Epithelial cell of prostate (primary cell): ENCODE measurements at regions not wholly inside any gene's neighbourhood (a gene's known extent, or its start where the extent isn't known, plus 50 kb on each side); places are given as distances from the start of the nearest gene placed in this dataset.

Source experiments
- DNase-seq: peaks from one replicate; pipeline ENCODE4 v3.0.0-alpha.2; 2011; ENCODE audit warnings: low read depth, low spot score
- H3K27ac ChIP-seq: fragments of 450-650 bp; 2 replicates; pipeline ENCODE4 v1.5.1; 2017; ENCODE audit warnings: mild to moderate bottlenecking

DNA sequence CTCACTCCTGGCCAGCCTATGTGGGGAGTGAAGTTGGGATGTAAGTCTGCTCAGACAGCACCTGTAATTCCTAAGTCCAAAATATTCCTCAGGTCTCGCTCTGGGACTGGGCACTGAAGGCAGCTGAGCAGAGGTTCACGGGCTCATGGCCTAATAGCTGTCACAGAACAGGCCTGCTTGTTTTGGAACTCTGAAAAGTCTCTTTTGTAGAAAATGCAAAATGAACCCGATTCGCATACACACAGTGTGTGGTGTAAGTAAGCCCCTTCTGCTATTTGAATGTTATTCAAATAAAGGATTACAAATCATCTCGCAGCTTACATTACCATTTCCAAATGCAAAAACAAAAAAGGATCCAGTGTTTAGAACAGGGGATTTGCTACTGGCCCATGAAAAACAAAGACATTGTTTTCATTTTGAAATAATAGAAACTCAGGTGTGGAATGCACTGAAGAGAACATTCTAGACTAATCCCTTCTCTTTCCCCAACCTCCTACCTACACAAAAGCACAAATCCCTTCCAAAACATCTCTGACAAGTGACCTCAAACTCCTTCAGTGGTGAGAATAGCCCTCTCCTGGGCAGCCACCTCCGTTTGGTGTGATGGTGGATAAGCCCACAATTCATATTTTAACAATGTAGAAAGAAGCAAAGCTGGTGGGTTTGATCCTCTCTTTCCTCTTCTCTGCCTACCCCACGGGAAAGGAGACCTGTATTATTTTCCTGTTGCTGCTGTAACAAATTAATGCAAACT, 118.3 kb upstream of the NCK2 start:
- no peak for DNase-seq
- no peak overlapping the region for H3K27ac ChIP-seq

DNA sequence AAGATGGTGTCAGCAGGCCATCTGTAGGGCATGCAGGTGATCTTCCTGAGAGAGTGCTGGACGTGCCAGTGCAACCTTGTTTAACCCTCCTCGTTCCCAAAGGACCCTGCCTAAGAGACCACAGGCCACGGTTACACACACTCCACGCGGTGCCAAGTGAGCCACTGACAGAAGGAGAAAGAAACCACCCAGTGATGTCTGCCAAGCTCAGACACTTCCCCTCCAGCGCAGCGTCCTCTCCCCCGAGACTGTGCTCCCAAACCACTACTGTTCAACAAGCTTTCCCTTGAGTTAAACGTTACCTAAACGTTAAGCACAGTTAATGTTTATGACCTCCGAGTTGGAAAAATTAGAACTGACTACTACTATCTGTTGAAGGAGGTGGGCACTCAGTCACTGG, 119.1 kb upstream of the NCK2 start:
- H3K27ac ChIP-seq: no peak overlapping the region
- DNase-seq: no peak

DNA sequence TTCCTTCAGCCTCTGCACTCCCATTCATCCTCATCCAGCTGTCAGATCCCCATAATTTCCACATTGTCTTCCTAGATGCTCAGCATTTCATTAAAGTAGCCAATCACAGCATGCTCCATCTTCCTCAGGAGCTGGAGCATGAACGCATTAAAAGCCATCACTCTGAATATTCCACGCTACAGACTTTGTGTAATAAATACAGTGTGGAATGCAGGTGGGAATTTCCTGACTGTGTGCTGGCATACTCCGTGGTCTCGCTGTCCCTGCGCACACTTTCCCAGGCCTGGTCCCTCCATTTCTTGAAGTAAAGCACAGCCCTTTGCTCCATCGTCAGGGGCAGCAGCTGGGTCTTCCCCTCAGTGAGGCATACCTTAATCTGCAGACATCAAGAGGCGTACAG, 123.7 kb upstream of the NCK2 start:
- no peak overlapping the region for H3K27ac ChIP-seq
- DNase-seq: no peak

DNA sequence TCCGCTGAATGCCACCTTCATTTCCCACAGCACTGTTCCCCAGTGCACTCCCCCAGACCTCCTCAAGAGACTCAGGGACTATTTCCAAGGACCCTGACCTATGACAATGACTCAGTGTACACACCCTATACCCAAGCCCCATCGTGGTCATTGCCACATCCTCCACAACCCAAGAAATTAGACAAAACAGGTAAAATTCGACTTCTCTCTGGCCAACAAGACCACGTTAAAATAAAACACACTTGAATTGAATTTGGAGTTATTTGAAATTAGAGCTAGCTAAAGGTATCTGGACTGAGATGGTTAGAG, 126.4 kb upstream of the NCK2 start:
- no peak overlapping the region for H3K27ac ChIP-seq
- no peak for DNase-seq

DNA sequence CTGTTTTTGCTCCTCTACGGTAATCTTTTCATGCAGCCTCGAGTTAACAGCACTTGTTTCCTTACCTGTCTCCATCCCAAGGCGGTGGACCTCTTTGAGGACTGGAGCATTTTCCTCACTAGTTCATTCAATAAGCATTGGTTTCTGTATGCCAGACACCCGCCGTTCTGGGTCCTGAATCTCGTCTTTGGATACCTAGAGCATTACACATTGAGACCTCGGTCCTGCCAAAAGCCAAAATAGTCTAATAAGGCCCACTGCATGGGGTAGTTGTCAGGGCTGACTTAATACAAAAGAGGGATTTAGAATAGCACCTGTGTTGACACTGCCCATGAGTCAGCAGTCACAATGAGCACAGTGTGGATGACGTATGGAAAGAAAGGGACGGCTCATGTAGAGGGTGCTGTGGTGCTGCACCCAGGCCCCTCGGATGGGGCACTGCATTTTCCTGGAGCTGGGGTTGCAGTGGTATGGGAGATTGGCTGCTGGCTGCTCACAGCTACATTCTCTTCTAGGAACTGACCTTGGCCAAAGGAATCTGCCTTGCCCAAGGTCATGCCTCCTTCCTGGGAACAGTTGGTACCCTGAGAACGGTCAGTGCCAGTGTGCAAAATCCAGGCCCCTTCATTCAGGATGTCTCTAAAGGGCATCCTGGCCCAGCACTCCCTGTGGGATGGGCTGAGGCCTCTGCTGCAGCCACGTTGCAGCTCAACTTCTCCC, 126.9 kb upstream of the NCK2 start:
- DNase-seq: peak; percentile 29
- no peak overlapping the region for H3K27ac ChIP-seq

DNA sequence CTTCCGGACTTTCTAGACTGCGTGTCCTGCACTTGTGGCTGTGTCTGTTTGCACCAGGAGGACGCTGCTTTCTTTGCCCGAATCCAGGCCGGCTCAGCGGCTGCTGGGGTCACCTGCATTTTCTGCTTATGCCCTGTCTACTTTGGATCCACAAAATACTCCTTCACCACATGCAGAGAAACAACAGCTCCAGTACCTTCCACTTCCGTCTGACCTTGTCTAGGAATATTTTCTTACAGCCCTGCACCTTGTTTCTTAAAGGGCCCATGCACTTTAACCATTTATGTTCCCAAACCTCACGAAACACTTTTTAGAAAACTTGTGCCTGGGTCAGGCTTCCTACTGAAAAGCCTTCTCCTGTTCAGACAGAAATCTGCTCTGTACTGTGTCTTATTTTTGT, 129.4 kb upstream of the NCK2 start:
- no peak overlapping the region for H3K27ac ChIP-seq
- DNase-seq: no peak

DNA sequence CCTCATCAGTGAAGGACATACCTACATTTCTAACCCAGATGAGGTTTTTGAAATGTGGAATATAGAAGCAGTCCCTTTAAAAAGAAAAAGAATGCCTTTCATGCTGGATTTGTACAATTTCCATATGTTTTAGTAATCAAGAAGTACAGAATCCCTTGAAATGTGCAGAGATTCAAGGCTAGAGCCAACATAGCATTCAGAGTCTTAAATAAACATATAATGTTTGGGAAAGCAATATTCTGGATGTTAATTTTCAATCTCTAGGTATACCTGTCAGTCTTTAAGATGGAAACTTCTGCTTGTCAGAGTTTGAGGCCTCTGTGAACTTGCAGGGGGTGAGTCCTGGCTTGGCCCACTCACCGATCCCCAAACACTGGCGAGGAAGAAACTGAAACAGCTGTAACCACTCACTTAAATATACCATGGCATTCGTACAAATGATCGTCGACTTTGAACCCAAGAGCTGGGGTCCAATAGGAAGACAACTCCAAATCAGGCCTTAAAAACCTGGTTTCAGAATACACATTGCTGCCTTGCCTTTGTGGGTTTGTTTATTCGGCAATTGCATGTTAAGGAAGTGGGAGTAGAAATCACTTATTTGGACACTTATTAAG, 132.8 kb upstream of the NCK2 start:
- H3K27ac ChIP-seq: no peak overlapping the region
- no peak for DNase-seq

DNA sequence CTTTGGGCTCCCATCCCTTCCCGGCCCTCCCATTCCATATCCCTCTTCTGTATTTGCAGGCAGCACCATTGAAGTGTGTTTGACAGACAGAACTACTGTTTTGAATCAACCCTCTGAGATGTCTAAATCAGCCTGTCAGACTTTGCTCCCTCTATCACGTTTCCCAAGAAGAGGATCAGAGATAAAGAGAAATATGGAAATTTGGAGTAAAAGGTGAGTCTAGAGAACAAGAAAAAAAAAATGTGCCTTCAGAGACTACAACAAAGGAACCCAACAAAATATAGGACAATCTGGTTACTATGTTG, 133.4 kb upstream of the NCK2 start:
- DNase-seq: no peak
- H3K27ac ChIP-seq: no peak overlapping the region

DNA sequence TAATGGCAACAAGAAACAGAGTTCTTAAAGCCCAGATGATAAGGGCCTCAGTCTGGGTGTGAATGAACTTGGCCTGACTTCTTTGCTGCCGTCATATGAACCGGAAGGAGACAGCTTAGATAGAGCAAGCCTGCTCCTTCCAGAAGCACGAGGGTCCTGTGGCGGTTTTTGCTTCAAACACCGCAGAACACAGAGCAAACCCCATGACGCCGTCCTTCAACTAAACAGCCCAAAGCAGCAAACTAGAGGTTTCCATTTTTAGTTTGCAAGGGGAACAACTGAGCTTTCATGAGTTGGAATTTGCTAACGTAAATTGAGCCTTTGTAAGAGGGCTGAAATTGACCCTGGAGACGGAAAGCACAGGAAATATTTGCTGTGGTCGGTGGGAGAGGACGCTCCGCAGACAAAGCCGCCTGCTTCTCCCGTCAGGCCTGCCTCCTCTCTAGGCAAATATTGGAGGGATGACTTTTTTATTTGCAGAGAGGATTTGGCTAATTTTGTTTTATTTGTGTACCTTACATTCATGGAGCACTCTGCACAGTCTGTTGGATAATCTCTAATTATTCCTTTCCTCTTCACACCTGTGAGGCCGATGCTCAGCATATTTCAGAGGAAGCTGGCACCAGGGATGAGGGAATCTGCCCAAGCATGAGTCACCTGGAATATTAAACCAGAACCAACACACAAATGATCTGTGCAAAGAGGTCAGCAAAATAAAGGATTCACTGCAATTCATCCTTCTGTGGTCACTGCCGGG, 134.0 kb upstream of the NCK2 start:
- H3K27ac ChIP-seq: no peak overlapping the region
- DNase-seq: no peak

DNA sequence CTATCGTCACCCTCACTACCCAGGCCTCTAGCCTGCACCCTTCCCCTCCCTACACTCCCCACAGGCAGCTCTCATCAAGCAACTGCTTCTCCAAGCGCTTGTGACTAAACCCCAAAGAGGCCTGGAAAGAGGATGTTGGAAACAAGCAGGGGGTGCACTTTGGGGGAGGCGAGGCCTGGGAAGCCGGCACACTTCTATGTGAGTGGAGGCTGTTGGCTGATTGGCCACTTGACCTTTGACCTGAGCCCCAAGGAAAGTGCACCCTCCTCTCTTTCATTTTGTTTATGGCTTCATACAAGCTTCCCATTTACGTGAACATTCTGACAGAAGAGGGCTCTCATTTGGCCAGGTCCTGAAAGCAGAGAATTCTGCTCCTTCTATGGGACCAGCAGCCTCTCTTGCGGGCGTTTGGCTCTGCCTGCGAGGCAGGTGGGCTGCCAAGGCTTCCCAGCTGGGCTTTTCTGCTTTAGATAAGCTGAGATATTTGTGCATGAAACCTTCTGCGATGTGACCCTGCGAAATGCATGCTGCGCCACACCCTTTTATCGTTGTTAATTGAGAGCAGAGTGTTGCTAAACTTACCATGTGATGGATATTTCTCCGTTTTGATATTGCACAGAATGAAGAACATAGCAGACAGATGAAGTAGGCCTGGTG, 134.8 kb upstream of the NCK2 start:
- H3K27ac ChIP-seq: no peak overlapping the region
- DNase-seq: no peak

DNA sequence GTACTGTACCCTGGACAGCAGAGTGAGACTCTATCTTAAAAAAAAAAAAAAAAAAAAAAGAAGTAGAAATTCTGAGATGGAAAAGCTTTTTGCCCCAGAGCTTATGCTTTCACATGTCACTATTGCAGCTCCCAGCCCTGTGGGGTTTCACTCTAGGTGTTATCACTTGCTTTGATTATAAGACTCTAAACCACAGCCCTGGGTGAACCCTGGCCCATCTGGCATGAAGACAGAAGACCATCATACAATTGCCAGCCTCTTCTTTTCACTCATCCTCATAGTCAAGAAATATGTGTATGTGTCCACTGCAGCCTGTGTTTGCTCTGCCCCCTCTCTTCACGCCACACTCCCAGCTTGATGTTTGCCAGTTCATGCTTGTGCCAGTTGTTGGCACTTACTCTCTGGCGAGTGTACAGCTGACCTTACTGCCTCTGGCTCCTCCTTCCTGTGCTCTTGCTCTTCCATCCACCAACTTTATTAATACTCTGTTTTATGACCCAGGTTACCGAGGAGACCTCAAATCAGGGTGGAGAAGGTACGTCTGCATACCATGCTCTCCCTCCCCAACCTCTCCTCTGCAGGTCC, 136.7 kb upstream of the NCK2 start:
- DNase-seq: no peak
- no peak overlapping the region for H3K27ac ChIP-seq

DNA sequence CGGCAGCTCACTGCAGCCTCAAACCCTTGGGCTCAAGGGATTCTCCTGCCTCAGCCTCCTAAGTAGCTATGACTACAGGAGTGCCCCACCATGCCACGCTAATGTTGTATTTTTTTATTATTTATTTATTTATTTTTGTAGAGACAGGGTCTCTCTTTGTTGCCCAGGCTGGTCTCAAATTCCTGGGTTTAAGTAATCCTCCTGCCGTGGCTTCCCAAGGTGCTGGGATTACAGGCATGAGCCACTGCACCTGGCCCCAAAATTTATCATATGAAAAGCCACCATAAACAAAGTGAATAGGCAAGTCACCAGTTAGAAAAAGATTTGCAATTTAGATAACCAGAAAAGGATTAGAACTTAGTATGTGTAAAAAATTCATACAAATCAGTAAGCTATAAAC, 138.6 kb upstream of the NCK2 start:
- no peak for DNase-seq
- no peak overlapping the region for H3K27ac ChIP-seq

DNA sequence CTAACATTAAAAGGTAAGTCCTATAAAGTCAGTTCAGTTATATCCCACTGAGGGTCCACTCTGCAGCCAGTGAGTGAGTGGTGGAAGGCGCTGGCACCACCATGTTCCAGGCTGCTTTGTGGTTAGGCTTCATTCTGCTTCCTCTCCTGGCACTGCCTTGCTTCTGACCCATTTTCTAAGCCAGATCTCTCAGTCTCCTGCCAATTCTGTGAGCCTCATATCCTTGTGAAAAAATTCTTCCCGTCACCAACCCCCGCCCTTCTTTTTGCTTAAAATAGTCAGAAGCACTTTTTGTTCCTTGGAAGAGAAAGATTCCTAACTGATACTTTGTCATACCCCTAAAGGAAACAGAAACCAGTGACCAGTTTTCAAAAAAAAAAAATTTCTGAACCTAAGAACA, 139.8 kb upstream of the NCK2 start:
- H3K27ac ChIP-seq: no peak overlapping the region
- DNase-seq: no peak

DNA sequence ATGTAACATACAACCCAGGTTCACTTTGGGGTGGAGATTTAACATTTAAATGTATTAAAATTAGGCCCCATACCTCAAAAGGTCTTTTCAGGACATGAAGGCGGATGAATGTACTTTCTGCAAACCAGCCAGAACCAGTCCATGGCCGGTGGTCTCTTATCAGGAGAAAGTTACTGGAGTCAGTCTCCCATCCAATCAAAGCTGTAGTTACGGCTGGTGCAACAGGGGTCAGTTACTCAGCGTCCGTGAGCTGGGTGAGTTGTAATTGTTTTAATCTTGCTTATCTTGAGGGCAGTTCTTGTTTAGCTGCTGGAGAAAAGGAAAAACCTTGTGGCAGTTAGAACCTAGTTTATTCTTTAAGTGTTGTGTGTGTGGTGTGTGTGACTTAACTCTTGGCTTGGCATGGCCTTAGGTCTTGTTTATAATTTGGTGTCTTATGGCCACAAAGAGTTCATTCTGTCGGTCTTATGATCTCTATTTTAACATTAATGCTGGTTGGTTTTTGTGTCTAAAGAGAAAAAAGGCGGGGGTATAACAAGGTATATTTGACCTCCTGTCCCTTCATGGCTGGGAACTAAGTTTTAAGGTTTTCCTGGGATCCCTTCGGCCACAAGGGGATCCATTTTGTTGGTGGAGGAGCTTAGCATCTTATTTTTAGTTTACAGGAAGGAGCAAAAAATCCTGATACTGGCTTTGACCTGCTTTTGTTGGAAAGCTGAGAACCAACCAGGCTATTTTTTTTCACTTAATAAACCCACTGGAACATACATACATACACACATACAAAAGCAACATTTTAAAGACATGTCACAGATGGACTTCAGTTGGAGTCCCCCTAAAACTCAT, 143.5 kb upstream of the NCK2 start:
- H3K27ac ChIP-seq: no peak overlapping the region
- DNase-seq: no peak

DNA sequence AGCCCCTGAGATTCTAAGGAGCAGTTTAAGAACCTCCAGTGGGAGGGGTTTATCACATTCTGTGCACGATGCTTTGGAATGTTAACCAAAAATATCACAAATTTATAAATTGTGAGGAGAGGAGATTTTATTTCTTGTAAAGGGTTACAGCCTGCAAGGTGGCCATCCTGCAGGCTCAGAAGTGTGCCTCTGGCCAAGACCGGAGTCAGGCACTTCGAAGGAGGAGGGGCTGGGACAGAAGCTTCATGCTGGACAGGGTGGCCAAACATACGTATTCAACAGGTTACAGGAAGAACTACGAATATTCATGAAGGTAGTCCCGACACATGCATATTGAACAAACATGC, 144.1 kb upstream of the NCK2 start:
- DNase-seq: no peak
- no peak overlapping the region for H3K27ac ChIP-seq

DNA sequence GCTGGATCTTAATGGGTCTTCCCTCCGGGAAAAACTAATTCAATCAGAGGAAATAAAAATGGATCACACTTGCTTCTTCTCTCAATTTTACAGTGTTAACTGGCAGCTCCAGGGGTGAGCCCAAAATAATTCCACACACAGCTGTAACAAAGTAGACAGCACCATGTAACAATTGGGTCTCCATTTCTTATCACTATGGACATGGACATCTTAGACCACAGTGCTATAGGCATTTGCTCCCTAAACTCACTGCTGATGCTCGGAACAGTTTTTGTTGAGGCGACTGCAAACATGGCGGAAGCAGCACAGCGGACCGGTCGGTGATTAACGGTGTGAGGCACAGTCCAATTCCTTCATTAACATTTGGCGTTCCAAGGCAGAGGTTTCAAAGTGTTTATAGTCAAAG, 144.7 kb upstream of the NCK2 start:
- H3K27ac ChIP-seq: no peak overlapping the region
- no peak for DNase-seq

DNA sequence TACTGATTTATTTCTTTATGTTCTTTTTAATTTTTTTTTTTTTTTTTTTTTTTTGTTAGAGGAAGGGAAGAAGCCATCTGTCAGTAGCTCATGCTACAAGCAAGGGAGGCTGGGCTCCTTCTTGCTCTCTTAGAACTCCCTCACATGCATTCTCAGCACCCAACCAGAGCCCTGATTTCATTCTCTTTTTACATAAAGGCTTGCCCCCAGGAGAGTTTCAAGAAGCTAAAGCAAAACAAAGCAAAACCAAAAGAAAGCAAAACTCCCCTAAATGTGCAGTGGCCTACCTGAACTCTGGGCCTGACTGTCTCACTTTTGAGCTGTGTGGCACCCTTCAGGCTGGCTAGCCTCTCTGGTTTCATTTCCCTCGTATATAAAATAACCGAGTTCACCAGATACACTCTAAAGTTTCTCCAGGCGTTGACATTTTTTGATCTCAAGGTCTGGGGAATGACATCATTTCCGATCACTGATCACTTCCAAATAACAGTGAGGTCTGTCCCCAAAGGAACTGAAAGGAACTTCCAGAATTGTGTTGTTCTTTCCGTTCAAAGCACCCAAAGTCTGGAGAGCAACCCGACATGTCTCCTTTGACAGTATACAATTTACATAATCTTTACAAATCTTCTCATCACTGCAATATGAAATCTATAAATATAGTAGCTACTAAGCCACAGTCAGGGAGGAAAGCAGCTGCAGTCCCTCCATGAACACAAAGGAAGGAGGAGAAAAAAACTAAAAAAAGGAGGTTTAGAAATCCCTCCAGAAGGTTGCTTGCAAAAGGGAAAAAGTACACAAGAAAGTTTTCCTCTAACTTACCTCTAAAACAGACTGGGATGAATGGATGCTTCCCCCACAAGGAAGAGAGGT, 145.6 kb upstream of the NCK2 start:
- no peak for DNase-seq
- H3K27ac ChIP-seq: no peak overlapping the region
